IPS DF 4.7 (cell line): ENCODE measurements at regions not wholly inside any gene's neighbourhood (a gene's known extent, or its start where the extent isn't known, plus 50 kb on each side); places are given as distances from the start of the nearest gene placed in this dataset.

Experiments used
- DNase-seq: peaks from one replicate; pipeline ENCODE4 v3.0.0-alpha.2; 2013; ENCODE audit warnings: low spot score; ENCODE audit errors: extremely low read depth

- peak; percentile 14 for DNase-seq
Observed at GRCh38 chr1:113219377-113219776, 146.4 kb downstream of the LRIG2 start.

GRCh38 chr1:113219828-113220227 lies 146.8 kb downstream of the LRIG2 start:
- no peak for DNase-seq

GRCh38 chr1:113223040-113223439 lies 150.0 kb downstream of the LRIG2 start:
- no peak for DNase-seq

- DNase-seq, result no peak
Observed at GRCh38 chr1:113223546-113223945, 150.5 kb downstream of the LRIG2 start.

- DNase-seq, result no peak
Observed at GRCh38 chr1:113226148-113226547, 153.2 kb downstream of the LRIG2 start.

GRCh38 chr1:113231866-113232265 lies 158.4 kb upstream of the MAGI3 start:
- no peak for DNase-seq

GRCh38 chr1:113233441-113233840 lies 156.9 kb upstream of the MAGI3 start:
- DNase-seq, result no peak

GRCh38 chr1:113241237-113241636 lies 149.1 kb upstream of the MAGI3 start:
- DNase-seq, result no peak

- DNase-seq, result no peak
Observed at GRCh38 chr1:113242481-113242880, 147.8 kb upstream of the MAGI3 start.

- DNase-seq, result no peak
Observed at GRCh38 chr1:113243529-113243928, 146.8 kb upstream of the MAGI3 start.

GRCh38 chr1:113244112-113244820 lies 146.0 kb upstream of the MAGI3 start:
- DNase-seq, result no peak

- DNase-seq, result no peak
Observed at GRCh38 chr1:113245252-113245651, 145.1 kb upstream of the MAGI3 start.

- no peak for DNase-seq
Observed at GRCh38 chr1:113246929-113247328, 143.4 kb upstream of the MAGI3 start.

GRCh38 chr1:113247355-113247754 lies 143.0 kb upstream of the MAGI3 start:
- no peak for DNase-seq

GRCh38 chr1:113247782-113248181 lies 142.5 kb upstream of the MAGI3 start:
- no peak for DNase-seq

- DNase-seq, result no peak
Observed at GRCh38 chr1:113248494-113248893, 141.8 kb upstream of the MAGI3 start.

- DNase-seq, result no peak
Observed at GRCh38 chr1:113250161-113250560, 140.2 kb upstream of the MAGI3 start.

- DNase-seq, result no peak
Observed at GRCh38 chr1:113252166-113252565, 138.1 kb upstream of the MAGI3 start.

GRCh38 chr1:113253187-113253586 lies 137.1 kb upstream of the MAGI3 start:
- DNase-seq, result no peak

GRCh38 chr1:113253590-113253989 lies 136.7 kb upstream of the MAGI3 start:
- no peak for DNase-seq

GRCh38 chr1:113255038-113255719 lies 135.1 kb upstream of the MAGI3 start:
- no peak for DNase-seq

GRCh38 chr1:113255720-113256347 lies 134.5 kb upstream of the MAGI3 start:
- DNase-seq, result no peak

GRCh38 chr1:113256348-113256729 lies 134.0 kb upstream of the MAGI3 start:
- no peak for DNase-seq
